H1 (cell line): ENCODE measurements at regions not wholly inside any gene's neighbourhood (a gene's known extent, or its start where the extent isn't known, plus 50 kb on each side); places are given as distances from the start of the nearest gene placed in this dataset.

Source experiments
- CTCF ChIA-PET: fragments of 300-600 bp; sonication (Branson Sonifier 250); formaldehyde crosslinking; loops from one replicate; lab custom pipeline; 2021; ENCODE audit not compliant: partially characterized antibody; lab: Charles Lee
- POLR2A ChIA-PET: fragments of 300-600 bp; sonication (Branson Sonifier 250); formaldehyde crosslinking; loops from one replicate; lab custom pipeline; 2021; ENCODE audit warnings: inconsistent platforms; ENCODE audit not compliant: partially characterized antibody; lab: Charles Lee
- DNase-seq, 2 experiments: peaks; one replicate each; pipeline versions ENCODE4 v3.0.0 to v3.0.0-alpha.2; 2010 to 2022; ENCODE audit warnings: low spot score in 2 of 2, low read depth in 1 of 2, mixed read lengths in 1 of 2
- FAIRE-seq: peaks from 2 replicates; lab custom pipeline; 2011; peaks lifted over from hg19 to GRCh38; lab: Jason Lieb, UNC
- H2AFZ ChIP-seq: 2 replicates; pipeline ENCODE4 v1.8.1; 2012; ENCODE audit warnings: low read length, inconsistent platforms
- H2AK5ac ChIP-seq: 2 replicates; pipeline ENCODE4 v1.6.1; 2013; ENCODE audit warnings: low read depth, low read length
- H2BK120ac ChIP-seq: replicated peaks from 2 replicates; pipeline ENCODE3; 2013; ENCODE audit warnings: low read depth, low read length, inconsistent platforms
- H2BK12ac ChIP-seq: 2 replicates; pipeline ENCODE4 v1.6.1; 2013; ENCODE audit warnings: low read depth, low read length
- H2BK15ac ChIP-seq: 2 replicates; pipeline ENCODE4 v1.6.1; 2013; ENCODE audit warnings: low read length
- H2BK20ac ChIP-seq: 2 replicates; pipeline ENCODE4 v1.6.1; 2013; ENCODE audit warnings: low read length
- H2BK5ac ChIP-seq: 2 replicates; pipeline ENCODE4 v1.6.1; 2013; ENCODE audit warnings: low read depth, low read length
- H3K14ac ChIP-seq: 2 replicates; pipeline ENCODE4 v1.6.1; 2013; ENCODE audit warnings: inconsistent platforms; ENCODE audit not compliant: insufficient read length
- H3K18ac ChIP-seq: 2 replicates; pipeline ENCODE4 v1.6.1; 2013; ENCODE audit warnings: low read length; ENCODE audit errors: extremely low read depth
- H3K23ac ChIP-seq: 2 replicates; pipeline ENCODE4 v1.6.1; 2013; ENCODE audit warnings: inconsistent platforms; ENCODE audit not compliant: insufficient read length
- H3K23me2 ChIP-seq: 2 replicates; pipeline ENCODE4 v1.6.1; 2013; ENCODE audit warnings: low read depth, low read length
- H3K27ac ChIP-seq: 2 replicates; pipeline ENCODE4 v1.6.1; 2011; ENCODE audit warnings: low read depth, low read length, inconsistent platforms
- H3K27me3 ChIP-seq, 4 experiments: replicated peaks in 1 of 4; 1 replicate in 1 of 4; 2 replicates in 3 of 4; pipeline versions ENCODE4 v1.6.1 to v1.8.1; 2011 to 2013; ENCODE audit warnings: low read length in 3 of 4, mild to moderate bottlenecking in 3 of 4, inconsistent platforms in 2 of 4, mixed read lengths in 2 of 4, moderate library complexity in 1 of 4; ENCODE audit not compliant: control insufficient read depth in 3 of 4, insufficient read depth in 3 of 4; ENCODE audit errors: extremely low read depth in 1 of 4
- H3K36me3 ChIP-seq, 4 experiments: 2 replicates each; pipeline versions ENCODE4 v1.6.1 to v1.8.1; 2011 to 2013; ENCODE audit warnings: mild to moderate bottlenecking in 4 of 4, low read length in 3 of 4, moderate library complexity in 2 of 4, control low read depth in 1 of 4, inconsistent platforms in 1 of 4; ENCODE audit not compliant: insufficient read depth in 4 of 4, control insufficient read depth in 2 of 4
- H3K4ac ChIP-seq: replicated peaks from 2 replicates; pipeline ENCODE3; 2013; ENCODE audit warnings: low read length, low read depth, mixed read lengths, inconsistent platforms; ENCODE audit not compliant: insufficient read length
- H3K4me1 ChIP-seq, 4 experiments: replicated peaks in 1 of 4; 1 replicate in 1 of 4; 2 replicates in 3 of 4; pipeline versions ENCODE4 v1.6.1 to v1.8.1; 2011 to 2013; ENCODE audit warnings: low read length in 3 of 4, inconsistent platforms in 2 of 4, mixed read lengths in 1 of 4; ENCODE audit not compliant: insufficient read depth in 4 of 4, control insufficient read depth in 3 of 4
- H3K4me2 ChIP-seq, 2 experiments: 2 replicates each; pipeline versions ENCODE4 v1.6.1 to v1.8.1; 2011 to 2013; ENCODE audit warnings: low read depth in 2 of 2, low read length in 2 of 2, control low read depth in 1 of 2, inconsistent platforms in 1 of 2, mild to moderate bottlenecking in 1 of 2; ENCODE audit not compliant: insufficient read depth in 1 of 2
- H3K4me3 ChIP-seq, 4 experiments: fragments of 200-600, 300-600 bp in 1 of 4; sonication (generic), shearing (Covaris generic), sonication (Bioruptor Twin) in 1 of 4; 2 replicates each; pipeline versions ENCODE4 v1.5.1 to v1.8.1; 2011 to 2016; ENCODE audit warnings: low read length in 4 of 4, low read depth in 3 of 4, control low read depth in 2 of 4, inconsistent platforms in 2 of 4, mild to moderate bottlenecking in 2 of 4, mixed read lengths in 1 of 4, moderate library complexity in 1 of 4; ENCODE audit not compliant: insufficient read depth in 2 of 4; ENCODE audit errors: extremely low read depth in 1 of 4
- H3K56ac ChIP-seq: replicated peaks from 2 replicates; pipeline ENCODE3; 2013; ENCODE audit warnings: low read depth, mild to moderate bottlenecking, mixed read lengths, low read length, inconsistent platforms; ENCODE audit not compliant: insufficient read length
- H3K79me1 ChIP-seq: 2 replicates; pipeline ENCODE4 v1.6.1; 2013; ENCODE audit warnings: low read depth, low read length, control low read depth
- H3K79me2 ChIP-seq, 2 experiments: 2 replicates each; pipeline versions ENCODE4 v1.6.1 to v1.8.1; 2012 to 2013; ENCODE audit warnings: low read length in 2 of 2, mild to moderate bottlenecking in 2 of 2, inconsistent platforms in 1 of 2; ENCODE audit not compliant: insufficient read depth in 2 of 2, control insufficient read depth in 1 of 2
- H3K9ac ChIP-seq, 4 experiments: replicated peaks in 1 of 4; 1 replicate in 1 of 4; 2 replicates in 3 of 4; pipeline versions ENCODE4 v1.6.1 to v1.8.1; 2011 to 2013; ENCODE audit warnings: low read depth in 3 of 4, low read length in 3 of 4, control low read depth in 2 of 4, mild to moderate bottlenecking in 2 of 4, moderate library complexity in 2 of 4, inconsistent platforms in 1 of 4; ENCODE audit errors: extremely low read depth in 1 of 4
- H3K9me3 ChIP-seq, 2 experiments: 2 replicates each; pipeline versions ENCODE4 v1.6.1 to v1.8.1; 2012 to 2013; ENCODE audit warnings: mild to moderate bottlenecking in 2 of 2, moderate library complexity in 2 of 2, control low read depth in 1 of 2, inconsistent platforms in 1 of 2, low read depth in 1 of 2, low read length in 1 of 2, mixed read lengths in 1 of 2; ENCODE audit not compliant: insufficient read depth in 2 of 2
- H4K20me1 ChIP-seq, 2 experiments: replicated peaks in 1 of 2; 2 replicates each; pipeline versions ENCODE3 to v1.8.1; 2011 to 2013; ENCODE audit warnings: inconsistent platforms in 2 of 2, low read length in 2 of 2, mild to moderate bottlenecking in 1 of 2; ENCODE audit not compliant: insufficient read depth in 2 of 2, control insufficient read depth in 1 of 2
- H4K5ac ChIP-seq: 2 replicates; pipeline ENCODE4 v1.6.1; 2013; ENCODE audit warnings: low read length, low read depth, mixed read lengths, inconsistent platforms; ENCODE audit not compliant: insufficient read length
- H4K8ac ChIP-seq: 2 replicates; pipeline ENCODE4 v1.8.0; 2013; ENCODE audit warnings: mild to moderate bottlenecking, moderate library complexity, low read length, inconsistent platforms; ENCODE audit not compliant: insufficient read depth; ENCODE audit errors: extremely low read depth
- H4K91ac ChIP-seq: replicated peaks from 2 replicates; pipeline ENCODE3; 2013; ENCODE audit warnings: low read length, mixed read lengths, inconsistent platforms; ENCODE audit not compliant: insufficient read length
- ATF3 ChIP-seq: IDR thresholded peaks from 2 replicates; pipeline ENCODE4 v1.6.1; 2011; ENCODE audit warnings: low read depth, mild to moderate bottlenecking, low read length; ENCODE audit not compliant: insufficient read depth
- BCL11A ChIP-seq, 2 experiments: IDR thresholded peaks; one replicate each; pipeline ENCODE4 v1.6.1; 2011; ENCODE audit warnings: low read depth in 2 of 2, low read length in 2 of 2, mild to moderate bottlenecking in 2 of 2
- BRCA1 ChIP-seq: IDR thresholded peaks from 2 replicates; pipeline ENCODE4 v1.6.1; 2012; ENCODE audit warnings: low read depth, low read length, improper control_type of control experiment
- CHD1 ChIP-seq: IDR thresholded peaks from 2 replicates; pipeline ENCODE4 v1.6.1; 2012; ENCODE audit warnings: low read depth, low read length, improper control_type of control experiment
- CHD2 ChIP-seq: IDR thresholded peaks from 2 replicates; pipeline ENCODE4 v1.6.1; 2012; ENCODE audit warnings: low read length, improper control_type of control experiment
- EGR1 ChIP-seq: IDR thresholded peaks from 2 replicates; pipeline ENCODE4 v1.6.1; 2011; ENCODE audit warnings: low read depth, low read length, borderline replicate concordance
- EP300 ChIP-seq, 2 experiments: IDR thresholded peaks; 1 replicate in 1 of 2; 2 replicates in 1 of 2; pipeline ENCODE4 v1.6.1; 2011 to 2012; ENCODE audit warnings: low read depth in 2 of 2, low read length in 2 of 2, mild to moderate bottlenecking in 2 of 2, borderline replicate concordance in 1 of 2, inconsistent platforms in 1 of 2, moderate library complexity in 1 of 2
- HDAC6 ChIP-seq: IDR thresholded peaks from one replicate; pipeline ENCODE4 v1.7.1; 2012; ENCODE audit warnings: low read depth, mild to moderate bottlenecking, inconsistent platforms, low read length, moderate library complexity
- MAFK ChIP-seq: IDR thresholded peaks from 2 replicates; pipeline ENCODE4 v1.6.1; 2012; ENCODE audit warnings: low read depth, mild to moderate bottlenecking, improper control_type of control experiment, low read length
- NRF1 ChIP-seq: IDR thresholded peaks from 2 replicates; pipeline ENCODE4 v1.6.1; 2011; ENCODE audit warnings: mild to moderate bottlenecking, low read depth, low read length, improper control_type of control experiment
- RXRA ChIP-seq: IDR thresholded peaks from 2 replicates; pipeline ENCODE4 v1.6.1; 2011; ENCODE audit warnings: low read depth, mild to moderate bottlenecking, low read length, moderate library complexity; ENCODE audit not compliant: insufficient read depth
- SIX5 ChIP-seq: IDR thresholded peaks from 2 replicates; pipeline ENCODE4 v1.6.1; 2011; ENCODE audit warnings: mild to moderate bottlenecking, low read depth, low read length
- SP2 ChIP-seq: IDR thresholded peaks from 2 replicates; pipeline ENCODE4 v1.6.1; 2012; ENCODE audit warnings: mild to moderate bottlenecking, low read length, inconsistent platforms
- ZNF274 ChIP-seq: IDR thresholded peaks from 2 replicates; pipeline ENCODE4 v1.7.0; 2012; ENCODE audit warnings: low read length, borderline replicate concordance; ENCODE audit errors: extremely low read depth
- WGBS, 2 experiments: shearing (Covaris generic) in 1 of 2; methylation state at CpG; one replicate each; pipeline versions ENCODE4 v1.1.6 to v1.1.7; 2013 to 2015; ENCODE audit warnings: low lambda C conversion rate in 2 of 2, mixed read lengths in 2 of 2, inconsistent platforms in 1 of 2, low coverage in 1 of 2, missing lambda C conversion rate in 1 of 2; ENCODE audit not compliant: insufficient replicate concordance in 2 of 2, insufficient coverage in 1 of 2, insufficient read length in 1 of 2; ENCODE audit errors: extremely low coverage in 1 of 2, missing lambda C conversion rate in 1 of 2; 5-methylcytosine and 5-hydroxymethylcytosine counted together

DNA sequence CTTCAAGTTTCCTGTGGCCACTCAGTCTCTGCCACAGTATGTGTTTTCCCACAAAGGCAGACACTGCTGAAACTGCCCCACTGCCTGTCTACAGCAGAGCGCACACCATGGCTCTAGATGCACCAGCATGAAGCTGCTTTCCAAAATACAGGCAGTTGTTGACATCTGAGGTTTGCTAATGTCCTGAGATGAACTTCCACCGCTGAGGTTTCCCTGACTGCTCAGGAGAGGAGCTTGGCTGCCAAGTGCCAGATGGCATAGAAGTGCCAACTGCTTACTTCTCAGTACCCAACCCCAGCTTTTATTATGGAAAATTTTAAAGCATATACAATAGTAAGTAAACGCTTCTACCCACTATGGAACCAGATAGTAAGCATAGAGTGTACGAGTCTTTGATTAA is 61.0 kb upstream of the EXOC1L start:
- no peak overlapping the region for H3K4ac ChIP-seq
- H3K36me3 ChIP-seq = no peaks in the 10 kb centered on the region
- H3K27me3 ChIP-seq = no peaks in the 10 kb centered on the region
- TF ChIP-seq CHD2 (no peak), NRF1 (no peak), ATF3 (no peak), SP2 (no peak), MAFK (no peak), SIX5 (no peak), BRCA1 (no peak), HDAC6 (no peak), RXRA (no peak), EP300 (IDR thresholded peaks at IDR 0.05; ENCODE audit: borderline replicate concordance in 1 of 2, low read depth in 2 of 2, low read length in 2 of 2) (no peak), BCL11A (IDR thresholded peaks at IDR 0.05; ENCODE audit: low read depth in 2 of 2, low read length in 2 of 2) (no peak), CHD1 (no peak), ZNF274 (no peak), EGR1 (no peak)
- no peaks in the 10 kb centered on the region for H3K23me2 ChIP-seq
- WGBS, 2 experiments = 89% methylated on average over 4 of the region's 4 CpGs; no CpG with 5 or more reads in 1 of the 2 experiments
- H3K9ac ChIP-seq = no peak overlapping the region
- no peak overlapping the region for H2BK120ac ChIP-seq
- no peak overlapping the region for H3K18ac ChIP-seq
- H3K56ac ChIP-seq = no peak overlapping the region
- H4K5ac ChIP-seq = no peak overlapping the region
- H3K9me3 ChIP-seq = no peaks in the 10 kb centered on the region
- POLR2A ChIA-PET = interaction anchor here (1.9 kb wide), 1 partner anchor 10 kb away, joined by 4 read pairs; no protein-coding TSS in a partner anchor
- H2BK12ac ChIP-seq = no peak overlapping the region
- no peak overlapping the region for H2AK5ac ChIP-seq
- no peaks in the 10 kb centered on the region for H3K79me2 ChIP-seq
- H2BK5ac ChIP-seq = no peak overlapping the region
- no peak overlapping the region for H3K23ac ChIP-seq
- no peak overlapping the region for H2AFZ ChIP-seq
- no peak overlapping the region for H3K14ac ChIP-seq
- no peak overlapping the region for H2BK15ac ChIP-seq
- no peak overlapping the region for H2BK20ac ChIP-seq
- no peak overlapping the region for H3K4me3 ChIP-seq
- H4K8ac ChIP-seq = no peak overlapping the region
- CTCF ChIA-PET = interaction anchor here (0.7 to 1.0 kb wide), 2 partner anchors 12 to 52 kb away, joined by 3 read pairs; no protein-coding TSS in a partner anchor
- H3K4me2 ChIP-seq = no peak overlapping the region
- no peaks in the 10 kb centered on the region for H3K79me1 ChIP-seq
- DNase-seq = no peak
- no peaks in the 10 kb centered on the region for H4K20me1 ChIP-seq
- no peak overlapping the region for H3K27ac ChIP-seq
- H3K4me1 ChIP-seq = no peaks in the 10 kb centered on the region
- FAIRE-seq = no peak
- no peak overlapping the region for H4K91ac ChIP-seq
